ENCODE measurements at regions not wholly inside any gene's neighbourhood (a gene's known extent, or its start where the extent isn't known, plus 50 kb on each side); places are given as distances from the start of the nearest gene placed in this dataset.

DNA sequence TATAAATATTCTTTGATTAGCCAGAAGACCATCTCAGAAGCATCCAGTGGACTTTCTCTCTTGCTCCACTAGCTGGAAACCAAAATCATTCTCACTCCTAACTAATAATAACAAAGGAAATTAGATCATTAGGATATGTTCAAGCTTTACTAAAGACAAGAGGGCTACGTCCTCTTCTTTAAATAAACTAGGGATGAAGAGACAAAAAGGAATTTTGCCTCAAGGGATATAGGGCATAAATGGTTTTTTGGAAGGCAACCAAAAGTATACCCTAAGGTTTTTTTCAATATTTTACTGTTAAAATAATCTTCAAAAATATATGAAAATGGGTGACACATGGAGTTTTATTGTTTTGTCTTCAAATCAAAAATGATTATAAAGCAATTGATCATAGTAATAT is 745.8 kb downstream of the MRPL39 start:
- Mint-ChIP-seq H3K36me3 (ENCODE audit: low read depth) (no peaks in the 10 kb centered on the region), H3K4me3 (no peak overlapping the region), H3K27me3 (ENCODE audit: low read depth) (no peaks in the 10 kb centered on the region), H3K4me1 (no peaks in the 10 kb centered on the region), H3K27ac (no peak overlapping the region), H3K9me3 (peaks cover 2% of the 10 kb centered on the region)
- TF ChIP-seq, protein P1, sequence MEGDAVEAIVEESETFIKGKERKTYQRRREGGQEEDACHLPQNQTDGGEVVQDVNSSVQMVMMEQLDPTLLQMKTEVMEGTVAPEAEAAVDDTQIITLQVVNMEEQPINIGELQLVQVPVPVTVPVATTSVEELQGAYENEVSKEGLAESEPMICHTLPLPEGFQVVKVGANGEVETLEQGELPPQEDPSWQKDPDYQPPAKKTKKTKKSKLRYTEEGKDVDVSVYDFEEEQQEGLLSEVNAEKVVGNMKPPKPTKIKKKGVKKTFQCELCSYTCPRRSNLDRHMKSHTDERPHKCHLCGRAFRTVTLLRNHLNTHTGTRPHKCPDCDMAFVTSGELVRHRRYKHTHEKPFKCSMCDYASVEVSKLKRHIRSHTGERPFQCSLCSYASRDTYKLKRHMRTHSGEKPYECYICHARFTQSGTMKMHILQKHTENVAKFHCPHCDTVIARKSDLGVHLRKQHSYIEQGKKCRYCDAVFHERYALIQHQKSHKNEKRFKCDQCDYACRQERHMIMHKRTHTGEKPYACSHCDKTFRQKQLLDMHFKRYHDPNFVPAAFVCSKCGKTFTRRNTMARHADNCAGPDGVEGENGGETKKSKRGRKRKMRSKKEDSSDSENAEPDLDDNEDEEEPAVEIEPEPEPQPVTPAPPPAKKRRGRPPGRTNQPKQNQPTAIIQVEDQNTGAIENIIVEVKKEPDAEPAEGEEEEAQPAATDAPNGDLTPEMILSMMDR (IDR thresholded peaks at IDR 0.05; ENCODE audit: unreplicated experiment in 3 of 3): no peak

- H3K4me1 Mint-ChIP-seq: no peaks in the 10 kb centered on the region
- no peaks in the 10 kb centered on the region for H3K27me3 Mint-ChIP-seq (ENCODE audit: low read depth)
- H3K27ac Mint-ChIP-seq: no peak overlapping the region
- no peak overlapping the region for H3K4me3 Mint-ChIP-seq
- H3K36me3 Mint-ChIP-seq (ENCODE audit: low read depth): no peaks in the 10 kb centered on the region
- TF ChIP-seq, protein P1 (IDR thresholded peaks at IDR 0.05; ENCODE audit: unreplicated experiment in 3 of 3): no peak
- peaks cover 3% of the 10 kb centered on the region for H3K9me3 Mint-ChIP-seq
These were observed 751.0 kb downstream of the MRPL39 start for GRCh38 chr21:24856326-24856725.

DNA sequence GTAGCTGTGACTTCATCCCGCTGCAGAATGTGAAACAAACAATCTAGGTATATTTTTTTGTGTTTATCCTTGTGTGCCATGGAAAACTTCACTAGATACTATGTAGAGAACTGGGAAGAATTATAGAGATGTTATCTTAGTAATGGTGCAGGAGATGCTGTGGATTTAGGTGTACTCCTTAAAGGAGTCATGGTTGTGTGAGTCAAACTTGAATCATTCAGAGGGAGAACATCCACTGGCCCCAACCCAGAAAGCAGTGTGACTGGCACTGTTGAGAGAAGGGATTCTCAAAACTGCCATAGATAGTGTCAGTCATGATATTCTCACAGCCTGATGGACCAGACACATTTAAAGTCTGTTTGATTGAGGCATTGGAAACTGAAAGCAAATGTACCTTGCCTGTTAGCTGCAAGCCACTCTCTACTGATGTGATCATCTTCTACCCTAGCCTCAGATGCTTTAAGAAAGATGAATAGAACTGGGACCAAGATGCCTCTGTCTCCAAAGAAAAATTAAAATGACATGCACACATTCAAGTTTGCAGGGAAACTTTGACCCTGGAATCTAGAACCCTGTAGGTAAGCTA is 754.6 kb downstream of the MRPL39 start:
- peaks cover 6% of the 10 kb centered on the region for H3K9me3 Mint-ChIP-seq
- no peaks in the 10 kb centered on the region for H3K4me1 Mint-ChIP-seq
- H3K27ac Mint-ChIP-seq: no peak overlapping the region

GRCh38 chr21:24850121-24850520 is 757.2 kb downstream of the MRPL39 start:
- H3K4me1 Mint-ChIP-seq: no peaks in the 10 kb centered on the region
- TF ChIP-seq, protein P1 (IDR thresholded peaks at IDR 0.05; ENCODE audit: unreplicated experiment in 3 of 3): no peak
- peaks cover 8% of the 10 kb centered on the region for H3K9me3 Mint-ChIP-seq

More for the DNA sequence above, 754.6 kb downstream of the MRPL39 start:
- Mint-ChIP-seq H3K27me3 (ENCODE audit: low read depth) (no peaks in the 10 kb centered on the region), H3K36me3 (ENCODE audit: low read depth) (no peaks in the 10 kb centered on the region), H3K4me3 (no peak overlapping the region)
- TF ChIP-seq, protein P1 (IDR thresholded peaks at IDR 0.05; ENCODE audit: unreplicated experiment in 3 of 3): no peak

DNA sequence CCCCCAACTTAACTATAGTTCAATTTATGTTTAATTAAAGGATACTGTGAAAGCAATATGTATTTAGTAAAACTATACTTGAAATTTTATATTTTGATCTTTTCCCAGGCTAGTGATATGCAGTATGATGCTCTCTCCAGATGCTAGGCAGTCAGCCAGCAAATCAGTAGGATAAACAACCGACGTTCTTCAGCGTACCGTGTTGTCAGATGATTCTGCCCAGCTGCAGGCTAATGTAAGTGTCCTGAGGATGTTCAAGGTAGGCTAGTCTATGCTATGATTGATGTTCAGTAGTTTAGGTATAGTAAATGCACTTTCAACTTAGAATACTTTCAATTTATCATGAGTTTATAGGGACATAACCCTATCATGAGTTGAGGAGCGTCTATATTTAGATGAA is 762.6 kb downstream of the MRPL39 start:
- Mint-ChIP-seq H3K27me3 (ENCODE audit: low read depth) (no peaks in the 10 kb centered on the region), H3K4me1 (no peaks in the 10 kb centered on the region)

More at GRCh38 chr21:24850121-24850520, 757.2 kb downstream of the MRPL39 start:
- no peak overlapping the region for H3K4me3 Mint-ChIP-seq
- no peaks in the 10 kb centered on the region for H3K27me3 Mint-ChIP-seq (ENCODE audit: low read depth)
- no peak overlapping the region for H3K27ac Mint-ChIP-seq
- H3K36me3 Mint-ChIP-seq (ENCODE audit: low read depth): no peaks in the 10 kb centered on the region

DNA sequence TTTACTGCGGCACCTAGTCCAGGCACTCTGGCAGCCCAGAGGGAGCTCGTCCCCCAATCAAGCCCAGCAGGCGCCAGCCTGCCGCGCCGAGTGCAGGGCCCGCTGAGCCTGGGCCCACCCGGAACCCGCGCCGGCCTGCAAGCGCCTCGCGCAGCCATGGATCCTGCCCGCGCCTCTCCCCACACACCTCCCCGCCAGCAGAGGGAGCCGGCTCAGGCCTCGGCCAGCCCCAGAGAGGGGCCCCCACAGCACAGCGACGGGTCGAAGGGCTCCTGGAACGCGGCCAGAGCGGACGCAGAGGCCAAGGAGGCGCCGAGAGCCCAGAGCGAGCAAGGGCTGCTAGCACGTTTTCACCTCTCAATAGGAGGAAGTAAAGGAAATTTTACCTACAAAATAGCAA is 767.0 kb downstream of the MRPL39 start:
- Mint-ChIP-seq H3K4me1 (no peaks in the 10 kb centered on the region), H3K27me3 (ENCODE audit: low read depth) (peaks cover 4% of the 10 kb centered on the region), H3K4me3 (no peak overlapping the region), H3K9me3 (peaks cover 8% of the 10 kb centered on the region), H3K36me3 (ENCODE audit: low read depth) (peaks cover 3% of the 10 kb centered on the region), H3K27ac (no peak overlapping the region)
- TF ChIP-seq, protein P1 (IDR thresholded peaks at IDR 0.05; ENCODE audit: unreplicated experiment in 3 of 3): no peak

More for the DNA sequence above, 762.6 kb downstream of the MRPL39 start:
- Mint-ChIP-seq H3K9me3 (peaks cover 10% of the 10 kb centered on the region), H3K4me3 (no peak overlapping the region), H3K27ac (no peak overlapping the region), H3K36me3 (ENCODE audit: low read depth) (no peaks in the 10 kb centered on the region)
- TF ChIP-seq, protein P1 (IDR thresholded peaks at IDR 0.05; ENCODE audit: unreplicated experiment in 3 of 3): no peak

All from nephron (organoid).